HEK293T (cell line): ENCODE measurements at regions not wholly inside any gene's neighbourhood (a gene's known extent, or its start where the extent isn't known, plus 50 kb on each side); places are given as distances from the start of the nearest gene placed in this dataset.

Experiments
- ARNT ChIP-seq: fragments of 450-650 bp; IDR thresholded peaks from 2 replicates; pipeline ENCODE4 v1.6.1; 2017; ENCODE audit warnings: mild to moderate bottlenecking
- CTBP1 ChIP-seq: fragments of 450-650 bp; IDR thresholded peaks from 2 replicates; pipeline ENCODE4 v1.6.1; 2016; ENCODE audit warnings: borderline replicate concordance
- ELF4 ChIP-seq: fragments of 450-650 bp; IDR thresholded peaks from 2 replicates; pipeline ENCODE4 v1.6.1; 2017; ENCODE audit warnings: antibody characterized with exemption
- FOXA1 ChIP-seq: fragments of 450-650 bp; IDR thresholded peaks from 2 replicates; pipeline ENCODE4 v1.6.1; 2016; ENCODE audit warnings: mild to moderate bottlenecking
- FOXK2 ChIP-seq: fragments of 450-650 bp; IDR thresholded peaks from 2 replicates; pipeline ENCODE4 v1.6.1; 2016; ENCODE audit warnings: mild to moderate bottlenecking
- FOXM1 ChIP-seq: fragments of 450-650 bp; IDR thresholded peaks from 2 replicates; pipeline ENCODE4 v1.6.1; 2017; ENCODE audit warnings: mild to moderate bottlenecking, borderline replicate concordance
- L3MBTL2 ChIP-seq: fragments of 450-650 bp; conservative IDR thresholded peaks from 2 replicates; pipeline ENCODE4 v1.6.1; 2016; ENCODE audit warnings: mild to moderate bottlenecking
- NFRKB ChIP-seq: fragments of 450-650 bp; IDR thresholded peaks from 2 replicates; pipeline ENCODE4 v1.6.1; 2016; ENCODE audit warnings: mild to moderate bottlenecking, moderate library complexity
- SP1 ChIP-seq: fragments of 450-650 bp; IDR thresholded peaks from 2 replicates; pipeline ENCODE4 v1.6.1; 2017
- TARDBP ChIP-seq: fragments of 450-650 bp; IDR thresholded peaks from 2 replicates; pipeline ENCODE4 v1.6.1; 2016
- ZNF384 ChIP-seq: fragments of 450-650 bp; IDR thresholded peaks from 2 replicates; pipeline ENCODE4 v1.6.1; 2016

DNA sequence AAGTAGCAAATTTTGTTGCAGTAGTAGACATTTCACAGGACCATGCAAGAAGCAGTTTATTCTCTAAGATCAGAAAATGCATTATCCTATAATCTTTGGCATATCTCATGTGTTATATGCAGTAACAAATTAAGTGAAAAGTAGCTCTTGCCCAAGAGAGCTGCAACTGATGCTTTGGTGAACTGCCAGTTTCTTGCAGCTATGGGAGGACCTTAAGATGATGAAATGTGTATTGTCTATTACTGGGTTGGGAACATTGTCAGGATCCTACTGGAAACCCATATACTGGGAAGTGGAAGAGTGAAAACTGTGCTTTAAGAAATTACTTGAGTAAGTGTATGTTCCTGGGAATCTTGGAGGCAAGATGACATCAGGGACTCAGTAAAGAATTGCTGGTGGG lies 238.8 kb downstream of the DACT1 start:
- TF ChIP-seq SP1 (no peak), ELF4 (no peak), FOXM1 (no peak), FOXA1 (no peak), ARNT (no peak), NFRKB (no peak), FOXK2 (no peak), ZNF384 (no peak), L3MBTL2 (no peak), TARDBP (no peak), CTBP1 (no peak)
